ENCODE measurements at regions not wholly inside any gene's neighbourhood (a gene's known extent, or its start where the extent isn't known, plus 50 kb on each side); places are given as distances from the start of the nearest gene placed in this dataset.

GRCh38 chr4:13778367-13778766 is 150.8 kb upstream of the BOD1L1 start:
- H3K36me3 Mint-ChIP-seq (ENCODE audit: unreplicated experiment) = no peaks in the 10 kb centered on the region
- no peak overlapping the region for H3K27ac Mint-ChIP-seq (ENCODE audit: unreplicated experiment)
- H3K4me3 Mint-ChIP-seq (ENCODE audit: unreplicated experiment) = no peak overlapping the region
- no peak for DNase-seq (ENCODE audit: extremely low spot score, unreplicated experiment)
- H3K27me3 Mint-ChIP-seq (ENCODE audit: unreplicated experiment) = peaks cover 31% of the 10 kb centered on the region
- H3K4me1 Mint-ChIP-seq (ENCODE audit: unreplicated experiment) = no peaks in the 10 kb centered on the region
- H3K9me3 Mint-ChIP-seq (ENCODE audit: unreplicated experiment) = peaks cover 19% of the 10 kb centered on the region
- no peak for TF ChIP-seq CTCF (IDR thresholded peaks at IDR 0.05)

GRCh38 chr4:13782231-13782630 is 154.7 kb upstream of the BOD1L1 start:
- no peak for TF ChIP-seq CTCF (IDR thresholded peaks at IDR 0.05)
- H3K4me1 Mint-ChIP-seq (ENCODE audit: unreplicated experiment) = no peaks in the 10 kb centered on the region
- no peaks in the 10 kb centered on the region for H3K36me3 Mint-ChIP-seq (ENCODE audit: unreplicated experiment)
- H3K27ac Mint-ChIP-seq (ENCODE audit: unreplicated experiment) = no peak overlapping the region
- DNase-seq (ENCODE audit: extremely low spot score, unreplicated experiment) = no peak
- no peak overlapping the region for H3K4me3 Mint-ChIP-seq (ENCODE audit: unreplicated experiment)
- H3K27me3 Mint-ChIP-seq (ENCODE audit: unreplicated experiment) = peaks cover 29% of the 10 kb centered on the region
- H3K9me3 Mint-ChIP-seq (ENCODE audit: unreplicated experiment) = peaks cover 6% of the 10 kb centered on the region

GRCh38 chr4:13783800-13784411 is 156.4 kb upstream of the BOD1L1 start:
- Mint-ChIP-seq H3K27me3 (ENCODE audit: unreplicated experiment) (peaks cover 35% of the 10 kb centered on the region), H3K9me3 (ENCODE audit: unreplicated experiment) (peaks cover 1% of the 10 kb centered on the region), H3K36me3 (ENCODE audit: unreplicated experiment) (no peaks in the 10 kb centered on the region), H3K27ac (ENCODE audit: unreplicated experiment) (no peak overlapping the region), H3K4me3 (ENCODE audit: unreplicated experiment) (no peak overlapping the region), H3K4me1 (ENCODE audit: unreplicated experiment) (no peaks in the 10 kb centered on the region)
- no peak for DNase-seq (ENCODE audit: extremely low spot score, unreplicated experiment)
- no peak for TF ChIP-seq CTCF (IDR thresholded peaks at IDR 0.05)

- peaks cover 4% of the 10 kb centered on the region for H3K36me3 Mint-ChIP-seq (ENCODE audit: unreplicated experiment)
- DNase-seq (ENCODE audit: extremely low spot score, unreplicated experiment) = no peak
- TF ChIP-seq CTCF (IDR thresholded peaks at IDR 0.05) = no peak
- peaks cover 5% of the 10 kb centered on the region for H3K9me3 Mint-ChIP-seq (ENCODE audit: unreplicated experiment)
- no peak overlapping the region for H3K27ac Mint-ChIP-seq (ENCODE audit: unreplicated experiment)
- H3K27me3 Mint-ChIP-seq (ENCODE audit: unreplicated experiment) = peaks cover 71% of the 10 kb centered on the region
- no peaks in the 10 kb centered on the region for H3K4me1 Mint-ChIP-seq (ENCODE audit: unreplicated experiment)
- H3K4me3 Mint-ChIP-seq (ENCODE audit: unreplicated experiment) = no peak overlapping the region
These were observed 165.6 kb upstream of the BOD1L1 start for GRCh38 chr4:13793020-13793710.

GRCh38 chr4:13794819-13795565 is 167.5 kb upstream of the BOD1L1 start:
- no peak overlapping the region for H3K27ac Mint-ChIP-seq (ENCODE audit: unreplicated experiment)
- H3K4me3 Mint-ChIP-seq (ENCODE audit: unreplicated experiment) = no peak overlapping the region
- DNase-seq (ENCODE audit: extremely low spot score, unreplicated experiment) = no peak
- peaks cover 64% of the 10 kb centered on the region for H3K27me3 Mint-ChIP-seq (ENCODE audit: unreplicated experiment)
- no peaks in the 10 kb centered on the region for H3K4me1 Mint-ChIP-seq (ENCODE audit: unreplicated experiment)
- H3K36me3 Mint-ChIP-seq (ENCODE audit: unreplicated experiment) = peaks cover 4% of the 10 kb centered on the region
- no peaks in the 10 kb centered on the region for H3K9me3 Mint-ChIP-seq (ENCODE audit: unreplicated experiment)
- no peak for TF ChIP-seq CTCF (IDR thresholded peaks at IDR 0.05)
